Mucosa of stomach (tissue), 1 donor: ENCODE measurements at regions not wholly inside any gene's neighbourhood (a gene's known extent, or its start where the extent isn't known, plus 50 kb on each side); places are given as distances from the start of the nearest gene placed in this dataset.

Source experiments
- H3K27me3 ChIP-seq: one replicate; pipeline ENCODE4 v1.7.0; 2013; ENCODE audit warnings: mild to moderate bottlenecking, low read length; ENCODE audit not compliant: control insufficient read depth, insufficient read depth
- H3K36me3 ChIP-seq: one replicate; pipeline ENCODE4 v1.7.0; 2013; ENCODE audit warnings: low read length; ENCODE audit not compliant: control insufficient read depth, insufficient read depth
- H3K4me1 ChIP-seq: one replicate; pipeline ENCODE4 v1.7.0; 2013; ENCODE audit warnings: mild to moderate bottlenecking, low read length; ENCODE audit not compliant: control insufficient read depth, insufficient read depth
- H3K4me3 ChIP-seq: one replicate; pipeline ENCODE4 v1.7.0; 2013; ENCODE audit warnings: low read length
- H3K9ac ChIP-seq: one replicate; pipeline ENCODE4 v1.7.0; 2013; ENCODE audit warnings: mild to moderate bottlenecking, low read length, moderate library complexity
- H3K9me3 ChIP-seq: one replicate; pipeline ENCODE4 v1.7.0; 2013; ENCODE audit warnings: mild to moderate bottlenecking, low read length, moderate library complexity; ENCODE audit not compliant: control insufficient read depth
- donor health status: Pancreatic carcinoma.

GRCh38 chr10:78690354-78691111 lies 378.2 kb upstream of the ZMIZ1 start:
- Histone ChIP-seq H3K27me3 (no peaks in the 10 kb centered on the region), H3K9ac (no peak overlapping the region), H3K4me3 (no peak overlapping the region), H3K4me1 (peaks cover 12% of the 10 kb centered on the region), H3K36me3 (no peaks in the 10 kb centered on the region), H3K9me3 (no peaks in the 10 kb centered on the region)

- Histone ChIP-seq H3K27me3 (no peaks in the 10 kb centered on the region), H3K9me3 (no peaks in the 10 kb centered on the region), H3K9ac (no peak overlapping the region), H3K4me3 (no peak overlapping the region), H3K4me1 (peaks cover 12% of the 10 kb centered on the region), H3K36me3 (no peaks in the 10 kb centered on the region)
Measured at GRCh38 chr10:78691301-78692030, 377.3 kb upstream of the ZMIZ1 start.

GRCh38 chr10:78692071-78692470 lies 376.7 kb upstream of the ZMIZ1 start:
- H3K36me3 ChIP-seq: no peaks in the 10 kb centered on the region
- H3K4me1 ChIP-seq: peaks cover 12% of the 10 kb centered on the region
- H3K9ac ChIP-seq: no peak overlapping the region
- no peak overlapping the region for H3K4me3 ChIP-seq
- no peaks in the 10 kb centered on the region for H3K9me3 ChIP-seq
- H3K27me3 ChIP-seq: no peaks in the 10 kb centered on the region

GRCh38 chr10:78695846-78696245 lies 372.9 kb upstream of the ZMIZ1 start:
- Histone ChIP-seq H3K27me3 (no peaks in the 10 kb centered on the region), H3K9me3 (no peaks in the 10 kb centered on the region), H3K9ac (no peak overlapping the region), H3K4me3 (no peak overlapping the region), H3K36me3 (no peaks in the 10 kb centered on the region), H3K4me1 (no peaks in the 10 kb centered on the region)

- Histone ChIP-seq H3K4me3 (no peak overlapping the region), H3K4me1 (no peaks in the 10 kb centered on the region), H3K9me3 (no peaks in the 10 kb centered on the region), H3K36me3 (no peaks in the 10 kb centered on the region), H3K27me3 (no peaks in the 10 kb centered on the region), H3K9ac (no peak overlapping the region)
Measured at GRCh38 chr10:78696791-78697395, 371.9 kb upstream of the ZMIZ1 start.

- Histone ChIP-seq H3K27me3 (no peaks in the 10 kb centered on the region), H3K4me3 (no peak overlapping the region), H3K36me3 (no peaks in the 10 kb centered on the region), H3K4me1 (no peaks in the 10 kb centered on the region), H3K9me3 (no peaks in the 10 kb centered on the region), H3K9ac (no peak overlapping the region)
Measured at GRCh38 chr10:78699971-78700370, 368.8 kb upstream of the ZMIZ1 start.

GRCh38 chr10:78700413-78700812 lies 368.4 kb upstream of the ZMIZ1 start:
- H3K27me3 ChIP-seq: no peaks in the 10 kb centered on the region
- no peaks in the 10 kb centered on the region for H3K4me1 ChIP-seq

GRCh38 chr10:78700816-78701520 lies 367.8 kb upstream of the ZMIZ1 start:
- no peaks in the 10 kb centered on the region for H3K4me1 ChIP-seq
- no peak overlapping the region for H3K4me3 ChIP-seq
- no peaks in the 10 kb centered on the region for H3K9me3 ChIP-seq
- no peaks in the 10 kb centered on the region for H3K27me3 ChIP-seq
- no peak overlapping the region for H3K9ac ChIP-seq
- H3K36me3 ChIP-seq: no peaks in the 10 kb centered on the region

More at GRCh38 chr10:78700413-78700812, 368.4 kb upstream of the ZMIZ1 start:
- Histone ChIP-seq H3K4me3 (no peak overlapping the region), H3K36me3 (no peaks in the 10 kb centered on the region), H3K9me3 (no peaks in the 10 kb centered on the region), H3K9ac (no peak overlapping the region)

GRCh38 chr10:78702186-78702585 lies 366.6 kb upstream of the ZMIZ1 start:
- no peak overlapping the region for H3K9ac ChIP-seq
- H3K4me3 ChIP-seq: no peak overlapping the region
- no peaks in the 10 kb centered on the region for H3K9me3 ChIP-seq

GRCh38 chr10:78702876-78703275 lies 365.9 kb upstream of the ZMIZ1 start:
- Histone ChIP-seq H3K4me3 (no peak overlapping the region), H3K27me3 (no peaks in the 10 kb centered on the region), H3K36me3 (no peaks in the 10 kb centered on the region), H3K4me1 (no peaks in the 10 kb centered on the region), H3K9me3 (no peaks in the 10 kb centered on the region), H3K9ac (no peak overlapping the region)

More at GRCh38 chr10:78702186-78702585, 366.6 kb upstream of the ZMIZ1 start:
- Histone ChIP-seq H3K4me1 (no peaks in the 10 kb centered on the region), H3K36me3 (no peaks in the 10 kb centered on the region), H3K27me3 (no peaks in the 10 kb centered on the region)

GRCh38 chr10:78703593-78703992 lies 365.2 kb upstream of the ZMIZ1 start:
- Histone ChIP-seq H3K9me3 (no peaks in the 10 kb centered on the region), H3K4me1 (no peaks in the 10 kb centered on the region), H3K4me3 (no peak overlapping the region), H3K9ac (no peak overlapping the region), H3K27me3 (no peaks in the 10 kb centered on the region), H3K36me3 (no peaks in the 10 kb centered on the region)

GRCh38 chr10:78706256-78706655 lies 362.5 kb upstream of the ZMIZ1 start:
- no peaks in the 10 kb centered on the region for H3K36me3 ChIP-seq
- H3K4me1 ChIP-seq: no peaks in the 10 kb centered on the region
- H3K9me3 ChIP-seq: no peaks in the 10 kb centered on the region
- no peak overlapping the region for H3K4me3 ChIP-seq
- no peaks in the 10 kb centered on the region for H3K27me3 ChIP-seq
- H3K9ac ChIP-seq: no peak overlapping the region
